GM12878 (cell line): ENCODE measurements at regions not wholly inside any gene's neighbourhood (a gene's known extent, or its start where the extent isn't known, plus 50 kb on each side); places are given as distances from the start of the nearest gene placed in this dataset.

Experiments
- ATAC-seq: fragments of 200-7000 bp; cut with Tn5 transposase; 3 replicates; pipeline ENCODE4 v1.9.1; 2020; ENCODE audit warnings: mild to moderate bottlenecking, moderate library complexity
- BruUV-seq: library from RNA; stranded (reverse); fragments of 400-500 nt; replicated peaks from 2 replicates; lab custom pipeline; 2021; lab: Mats Ljungman, UMichigan
- CTCF ChIA-PET: fragments of 300-600 bp; sonication (Branson Sonifier 250); formaldehyde crosslinking; extraction: SDS; loops from one replicate; lab custom pipeline; 2021; ENCODE audit warnings: inconsistent platforms; lab: Yijun Ruan, JAX
- POLR2A ChIA-PET: fragments of 350-600 bp; formaldehyde crosslinking; extraction: SDS; loops from one replicate; lab custom pipeline; 2021; ENCODE audit warnings: inconsistent platforms; lab: Charles Lee
- RAD21 ChIA-PET: fragments of 300-600 bp; sonication (Branson Sonifier 250); formaldehyde crosslinking; loops from one replicate; lab custom pipeline; 2023; ENCODE audit warnings: antibody characterized with exemption; ENCODE audit not compliant: unreplicated experiment; lab: Charles Lee
- SMC1A ChIA-PET: fragments of 300-600 bp; sonication (Branson Sonifier 250); formaldehyde crosslinking; loops from one replicate; lab custom pipeline; 2023; ENCODE audit not compliant: unreplicated experiment, uncharacterized antibody; lab: Charles Lee
- DNase-seq: peaks from one replicate; pipeline ENCODE4 v3.0.0-alpha.2; 2011; ENCODE audit warnings: low read depth, low spot score
- FAIRE-seq: peaks from 3 replicates; lab custom pipeline; 2011; peaks lifted over from hg19 to GRCh38; lab: Jason Lieb, UNC
- H2AFZ ChIP-seq: 2 replicates; pipeline ENCODE4 v1.6.0; 2011; ENCODE audit warnings: low read depth, low read length, control low read depth; ENCODE audit not compliant: control insufficient read depth
- H3K27ac ChIP-seq: 2 replicates; pipeline ENCODE4 v1.5.1; 2011; ENCODE audit warnings: control low read depth; ENCODE audit not compliant: control insufficient read depth, insufficient read depth
- H3K27me3 ChIP-seq, 2 experiments: replicated peaks in 1 of 2; 2 replicates each; pipeline versions ENCODE4 v1.6.0 to v1.6.1; 2011; ENCODE audit warnings: low read length in 1 of 2; ENCODE audit not compliant: control insufficient read depth in 2 of 2, insufficient read depth in 2 of 2
- H3K36me3 ChIP-seq, 2 experiments: 2 replicates each; pipeline ENCODE4 v1.5.1; 2011; ENCODE audit warnings: low read length in 1 of 2; ENCODE audit not compliant: control insufficient read depth in 2 of 2, insufficient read depth in 2 of 2
- H3K4me1 ChIP-seq: 2 replicates; pipeline ENCODE4 v1.6.1; 2011; ENCODE audit warnings: mild to moderate bottlenecking, low read length, moderate library complexity, mixed read lengths; ENCODE audit not compliant: control insufficient read depth, insufficient read depth
- H3K4me2 ChIP-seq: 2 replicates; pipeline ENCODE4 v1.6.0; 2011; ENCODE audit warnings: control low read depth; ENCODE audit not compliant: control insufficient read depth, insufficient read depth
- H3K4me3 ChIP-seq: fragments of 200-600 bp; sonication (generic); 2 replicates; pipeline ENCODE4 v1.5.1; 2016
- H3K79me2 ChIP-seq: 2 replicates; pipeline ENCODE4 v1.6.0; 2011; ENCODE audit warnings: low read length; ENCODE audit not compliant: control insufficient read depth, insufficient read depth
- H3K9ac ChIP-seq: 2 replicates; pipeline ENCODE4 v1.8.0; 2011; ENCODE audit warnings: low read length, control low read depth, mixed read lengths; ENCODE audit not compliant: control insufficient read depth, insufficient read depth
- H3K9me3 ChIP-seq: replicated peaks from 3 replicates; pipeline ENCODE4 v1.5.1; 2011; ENCODE audit warnings: mild to moderate bottlenecking, low read length; ENCODE audit not compliant: control insufficient read depth, insufficient read depth
- H4K20me1 ChIP-seq: 2 replicates; pipeline ENCODE4 v1.6.0; 2011; ENCODE audit not compliant: control insufficient read depth, insufficient read depth
- ASH2L ChIP-seq: fragments of 300-600, 200-600 bp; sonication (generic); IDR thresholded peaks from 2 replicates; pipeline ENCODE4 v1.6.1; 2017; ENCODE audit warnings: low read depth, mild to moderate bottlenecking, borderline replicate concordance
- DPF2 ChIP-seq: fragments of 450-650 bp; IDR thresholded peaks from 2 replicates; pipeline ENCODE4 v1.6.1; 2017; ENCODE audit warnings: mild to moderate bottlenecking
- EED ChIP-seq: sonication (generic); IDR thresholded peaks from 2 replicates; pipeline ENCODE4 v1.6.1; 2016; ENCODE audit warnings: antibody characterized with exemption, low read depth
- FOS ChIP-seq: IDR thresholded peaks from 3 replicates; pipeline ENCODE4 v1.6.1; 2011; ENCODE audit warnings: borderline replicate concordance; ENCODE audit not compliant: insufficient read length; ENCODE audit errors: extremely low read depth
- IRF3 ChIP-seq: fragments of 450-650 bp; IDR thresholded peaks from 2 replicates; pipeline ENCODE4 v1.6.1; 2014; ENCODE audit warnings: mild to moderate bottlenecking
- JUNB ChIP-seq: IDR thresholded peaks from 2 replicates; pipeline ENCODE4 v1.6.1; 2016; ENCODE audit warnings: antibody characterized with exemption, mild to moderate bottlenecking
- KDM1A ChIP-seq: fragments of 200-600 bp; sonication (generic); IDR thresholded peaks from 2 replicates; pipeline ENCODE4 v1.6.1; 2016; ENCODE audit warnings: borderline replicate concordance
- SREBF1 ChIP-seq: IDR thresholded peaks from 2 replicates; pipeline ENCODE4 v1.6.1; 2012; ENCODE audit warnings: mild to moderate bottlenecking, low read length
- STAT1 ChIP-seq: fragments of 450-650 bp; conservative IDR thresholded peaks from 2 replicates; pipeline ENCODE4 v1.6.1; 2014; ENCODE audit warnings: antibody characterized with exemption, mild to moderate bottlenecking
- TCF12 ChIP-seq: IDR thresholded peaks from 2 replicates; pipeline ENCODE4 v1.6.1; 2011; ENCODE audit warnings: low read depth, mild to moderate bottlenecking, low read length
- USF2 ChIP-seq: IDR thresholded peaks from 2 replicates; pipeline ENCODE4 v1.6.1; 2011; ENCODE audit warnings: low read depth, low read length, improper control_type of control experiment, borderline replicate concordance
- YBX1 ChIP-seq: fragments of 450-650 bp; IDR thresholded peaks from 2 replicates; pipeline ENCODE4 v1.6.1; 2016; ENCODE audit warnings: antibody characterized with exemption
- YY1 ChIP-seq: IDR thresholded peaks from 2 replicates; pipeline ENCODE4 v1.6.1; 2011; ENCODE audit warnings: low read depth, mild to moderate bottlenecking, low read length
- WGBS: methylation state at CpG from one replicate; pipeline ENCODE4 v1.1.6; 2016; ENCODE audit warnings: low lambda C conversion rate; ENCODE audit not compliant: insufficient replicate concordance, insufficient coverage; ENCODE audit errors: missing lambda C conversion rate; 5-methylcytosine and 5-hydroxymethylcytosine counted together
- in situ Hi-C: fragments of 300-500 bp; cut with MboI; formaldehyde crosslinking; loops from 9 replicates; pipeline ENCODE4 v1.14.3; 2018; ENCODE audit warnings: mixed read lengths
- intact Hi-C: fragments of 100-400 bp; cut with micrococcal nuclease; formaldehyde crosslinking; loops from one replicate; pipeline ENCODE4 v1.14.2; 2022; ENCODE audit not compliant: unreplicated experiment
- TF ChIP-seq, protein P1 (sequence below): IDR thresholded peaks from 2 replicates; pipeline ENCODE4 v1.6.1; 2012; ENCODE audit warnings: improper control_type of control experiment, low read depth, low read length; ENCODE audit not compliant: insufficient replicate concordance

DNA sequence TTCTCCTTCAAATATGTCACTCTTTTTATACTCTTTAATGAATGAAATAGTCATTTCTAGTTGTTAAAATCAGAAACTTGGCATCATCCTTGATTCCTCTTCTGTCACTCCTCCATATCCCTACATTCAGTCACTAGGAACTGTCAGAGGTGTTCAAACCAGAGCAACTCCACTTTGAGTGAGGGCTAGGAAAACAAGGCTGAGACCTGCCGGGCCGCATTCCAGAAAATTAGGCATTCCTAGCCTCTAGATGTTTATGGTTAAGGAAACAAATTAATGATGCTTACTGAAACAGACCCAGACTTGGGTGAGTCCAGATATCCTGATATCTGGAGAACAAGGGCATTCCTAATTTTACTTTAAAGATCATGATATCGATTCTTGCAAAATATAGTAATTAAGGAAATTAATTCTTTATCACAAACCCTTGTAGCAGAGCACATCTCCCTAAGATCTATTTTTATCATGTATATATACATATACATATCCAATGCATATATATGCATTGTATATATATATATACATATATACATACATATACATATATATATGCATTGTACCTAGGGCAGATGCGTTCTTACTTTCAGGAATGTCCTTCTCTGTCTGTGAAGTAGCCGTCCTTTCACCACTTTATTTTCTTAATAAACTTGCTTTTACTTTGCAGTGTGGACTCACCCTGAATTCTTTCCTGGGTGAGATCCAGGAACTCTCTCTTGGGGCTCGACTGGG lies 98.4 kb upstream of the GC start:
- no TSS peak for BruUV-seq
- no peak overlapping the region for H3K27ac ChIP-seq
- H3K9me3 ChIP-seq = no peaks in the 10 kb centered on the region
- ATAC-seq = no peak
- H3K36me3 ChIP-seq = no peaks in the 10 kb centered on the region
- RAD21 ChIA-PET = no interaction called here
- in situ Hi-C loops = no loop called here
- intact Hi-C loops = no loop called here
- H3K4me2 ChIP-seq = no peak overlapping the region
- no peak overlapping the region for H3K4me3 ChIP-seq
- SMC1A ChIA-PET = no interaction called here
- no peak overlapping the region for H3K9ac ChIP-seq
- peak; percentile 56 for FAIRE-seq
- WGBS = 20% methylated on average over 6 of the region's 6 CpGs
- TF ChIP-seq EED (no peak), ASH2L (no peak), YBX1 (no peak), STAT1 (no peak), TCF12 (no peak), KDM1A (no peak), USF2 (no peak), FOS (no peak), YY1 (no peak), JUNB (no peak), DPF2 (no peak), SREBF1 (no peak), IRF3 (no peak)
- TF ChIP-seq, protein P1, sequence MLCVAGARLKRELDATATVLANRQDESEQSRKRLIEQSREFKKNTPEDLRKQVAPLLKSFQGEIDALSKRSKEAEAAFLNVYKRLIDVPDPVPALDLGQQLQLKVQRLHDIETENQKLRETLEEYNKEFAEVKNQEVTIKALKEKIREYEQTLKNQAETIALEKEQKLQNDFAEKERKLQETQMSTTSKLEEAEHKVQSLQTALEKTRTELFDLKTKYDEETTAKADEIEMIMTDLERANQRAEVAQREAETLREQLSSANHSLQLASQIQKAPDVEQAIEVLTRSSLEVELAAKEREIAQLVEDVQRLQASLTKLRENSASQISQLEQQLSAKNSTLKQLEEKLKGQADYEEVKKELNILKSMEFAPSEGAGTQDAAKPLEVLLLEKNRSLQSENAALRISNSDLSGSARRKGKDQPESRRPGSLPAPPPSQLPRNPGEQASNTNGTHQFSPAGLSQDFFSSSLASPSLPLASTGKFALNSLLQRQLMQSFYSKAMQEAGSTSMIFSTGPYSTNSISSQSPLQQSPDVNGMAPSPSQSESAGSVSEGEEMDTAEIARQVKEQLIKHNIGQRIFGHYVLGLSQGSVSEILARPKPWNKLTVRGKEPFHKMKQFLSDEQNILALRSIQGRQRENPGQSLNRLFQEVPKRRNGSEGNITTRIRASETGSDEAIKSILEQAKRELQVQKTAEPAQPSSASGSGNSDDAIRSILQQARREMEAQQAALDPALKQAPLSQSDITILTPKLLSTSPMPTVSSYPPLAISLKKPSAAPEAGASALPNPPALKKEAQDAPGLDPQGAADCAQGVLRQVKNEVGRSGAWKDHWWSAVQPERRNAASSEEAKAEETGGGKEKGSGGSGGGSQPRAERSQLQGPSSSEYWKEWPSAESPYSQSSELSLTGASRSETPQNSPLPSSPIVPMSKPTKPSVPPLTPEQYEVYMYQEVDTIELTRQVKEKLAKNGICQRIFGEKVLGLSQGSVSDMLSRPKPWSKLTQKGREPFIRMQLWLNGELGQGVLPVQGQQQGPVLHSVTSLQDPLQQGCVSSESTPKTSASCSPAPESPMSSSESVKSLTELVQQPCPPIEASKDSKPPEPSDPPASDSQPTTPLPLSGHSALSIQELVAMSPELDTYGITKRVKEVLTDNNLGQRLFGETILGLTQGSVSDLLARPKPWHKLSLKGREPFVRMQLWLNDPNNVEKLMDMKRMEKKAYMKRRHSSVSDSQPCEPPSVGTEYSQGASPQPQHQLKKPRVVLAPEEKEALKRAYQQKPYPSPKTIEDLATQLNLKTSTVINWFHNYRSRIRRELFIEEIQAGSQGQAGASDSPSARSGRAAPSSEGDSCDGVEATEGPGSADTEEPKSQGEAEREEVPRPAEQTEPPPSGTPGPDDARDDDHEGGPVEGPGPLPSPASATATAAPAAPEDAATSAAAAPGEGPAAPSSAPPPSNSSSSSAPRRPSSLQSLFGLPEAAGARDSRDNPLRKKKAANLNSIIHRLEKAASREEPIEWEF = no peak
- H2AFZ ChIP-seq = no peak overlapping the region
- no peak for DNase-seq
- CTCF ChIA-PET = no interaction called here
- no peaks in the 10 kb centered on the region for H3K27me3 ChIP-seq
- no peaks in the 10 kb centered on the region for H3K4me1 ChIP-seq
- H3K79me2 ChIP-seq = no peaks in the 10 kb centered on the region
- POLR2A ChIA-PET = no interaction called here
- no peaks in the 10 kb centered on the region for H4K20me1 ChIP-seq
